PC-3 (cell line): ENCODE measurements at regions not wholly inside any gene's neighbourhood (a gene's known extent, or its start where the extent isn't known, plus 50 kb on each side); places are given as distances from the start of the nearest gene placed in this dataset.

Experiments used
- ATAC-seq: fragments of 200-7000 bp; cut with Tn5 transposase; 2 replicates; pipeline ENCODE4 v1.9.1; 2020; ENCODE audit warnings: mild to moderate bottlenecking, moderate library complexity
- BruUV-seq: library from RNA; stranded (reverse); fragments of 400-500 nt; replicated peaks from 2 replicates; lab custom pipeline; 2021; lab: Mats Ljungman, UMichigan
- CTCF ChIA-PET: fragments of 300-600 bp; sonication (Branson Sonifier 250); formaldehyde crosslinking; loops from one replicate; lab custom pipeline; 2022; ENCODE audit warnings: antibody characterized with exemption; lab: Charles Lee
- POLR2A ChIA-PET: fragments of 300-600 bp; sonication (Branson Sonifier 250); formaldehyde crosslinking; loops from one replicate; lab custom pipeline; 2022; ENCODE audit warnings: antibody characterized with exemption; ENCODE audit not compliant: unreplicated experiment; lab: Charles Lee
- DNase-seq: peaks from one replicate; pipeline ENCODE4 v3.0.0-alpha.2; 2015
- H2AFZ ChIP-seq: fragments of 300-600 bp; sonication (generic); 2 replicates; pipeline ENCODE4 v1.6.0; 2016; ENCODE audit warnings: antibody characterized with exemption, low read length
- H3F3A ChIP-seq: fragments of 300-600 bp; sonication (generic); one replicate; pipeline ENCODE4 v1.6.0; 2017; ENCODE audit warnings: antibody characterized with exemption, low read length, control low read depth, mild to moderate bottlenecking; ENCODE audit not compliant: unreplicated experiment
- H3K27ac ChIP-seq: fragments of 300-600 bp; sonication (generic); 2 replicates; pipeline ENCODE4 v1.5.1; 2016; ENCODE audit warnings: mild to moderate bottlenecking, low read length
- H3K27me3 ChIP-seq: fragments of 300-600 bp; sonication (generic); 2 replicates; pipeline ENCODE4 v1.6.1; 2016; ENCODE audit warnings: low read length, mixed read lengths
- H3K36me3 ChIP-seq: fragments of 300-600 bp; sonication (generic); 2 replicates; pipeline ENCODE4 v1.6.1; 2016; ENCODE audit warnings: low read depth, mixed run types, low read length, mixed read lengths
- H3K4me1 ChIP-seq: fragments of 300-600 bp; sonication (generic); 2 replicates; pipeline ENCODE4 v1.5.1; 2016; ENCODE audit warnings: low read length; ENCODE audit not compliant: insufficient read depth
- H3K4me2 ChIP-seq: fragments of 300-600 bp; sonication (generic); 2 replicates; pipeline ENCODE4 v1.6.0; 2016; ENCODE audit warnings: low read length
- H3K4me3 ChIP-seq: fragments of 300-600 bp; sonication (generic); 2 replicates; pipeline ENCODE4 v1.5.1; 2016; ENCODE audit warnings: mild to moderate bottlenecking, low read length, mixed read lengths
- H3K79me2 ChIP-seq: fragments of 300-600 bp; sonication (generic); 2 replicates; pipeline ENCODE4 v1.6.1; 2017; ENCODE audit warnings: low read length, mixed read lengths
- H3K9ac ChIP-seq: fragments of 300-600 bp; sonication (generic); 2 replicates; pipeline ENCODE4 v1.6.0; 2016; ENCODE audit warnings: mild to moderate bottlenecking, low read length
- H3K9me2 ChIP-seq: fragments of 300-600 bp; sonication (generic); replicated peaks from 2 replicates; pipeline ENCODE4 v1.6.1; 2016; ENCODE audit warnings: mixed run types, low read length, mixed read lengths
- H3K9me3 ChIP-seq: fragments of 300-600 bp; sonication (generic); 2 replicates; pipeline ENCODE4 v1.6.1; 2016; ENCODE audit warnings: low read length, mixed read lengths
- H4K20me1 ChIP-seq: fragments of 300-600 bp; sonication (generic); 2 replicates; pipeline ENCODE4 v1.6.1; 2016; ENCODE audit warnings: low read length, mixed read lengths
- CTCF ChIP-seq: fragments of 300-600 bp; sonication (generic); conservative IDR thresholded peaks from 2 replicates; pipeline ENCODE4 v1.5.1; 2017; ENCODE audit warnings: antibody characterized with exemption, low read depth, mild to moderate bottlenecking, low read length
- EZH2 ChIP-seq: fragments of 300-600 bp; sonication (generic); IDR thresholded peaks from one replicate; pipeline ENCODE4 v1.6.1; 2017; ENCODE audit warnings: antibody characterized with exemption, mild to moderate bottlenecking, low read length; ENCODE audit not compliant: unreplicated experiment
- EZH2phosphoT487 ChIP-seq: fragments of 300-600 bp; sonication (generic); IDR thresholded peaks from 2 replicates; pipeline ENCODE4 v1.6.1; 2018; ENCODE audit warnings: mild to moderate bottlenecking, antibody characterized with exemption, low read length, borderline replicate concordance
- intact Hi-C: fragments of 100-400 bp; cut with micrococcal nuclease; formaldehyde crosslinking; loops from 2 replicates; pipeline ENCODE4 v1.9.0; 2023

GRCh38 chrX:92232182-92232581 is 453.0 kb downstream of the PCDH11X start:
- no peak overlapping the region for H2AFZ ChIP-seq
- no TSS peak for BruUV-seq
- intact Hi-C loops = loop anchor here (10.0 kb wide), 1 partner anchor 543 kb away; no protein-coding TSS in a partner anchor
- H3K4me3 ChIP-seq = no peak overlapping the region
- no peaks in the 10 kb centered on the region for H3K79me2 ChIP-seq
- ChIA-PET CTCF (no interaction called here), POLR2A (no interaction called here)
- no peaks in the 10 kb centered on the region for H3K4me1 ChIP-seq
- H4K20me1 ChIP-seq = no peaks in the 10 kb centered on the region
- TF ChIP-seq CTCF = peak; percentile 62
- no peak for TF ChIP-seq EZH2
- TF ChIP-seq EZH2phosphoT487 = no peak
- DNase-seq = peak; percentile 36
- H3K27me3 ChIP-seq = no peaks in the 10 kb centered on the region
- no peaks in the 10 kb centered on the region for H3F3A ChIP-seq
- no peak overlapping the region for H3K4me2 ChIP-seq
- H3K9ac ChIP-seq = no peak overlapping the region
- no peaks in the 10 kb centered on the region for H3K36me3 ChIP-seq
- no peaks in the 10 kb centered on the region for H3K9me2 ChIP-seq
- H3K27ac ChIP-seq = no peak overlapping the region
- H3K9me3 ChIP-seq = no peaks in the 10 kb centered on the region
- peak; percentile 55 for ATAC-seq

GRCh38 chrX:92241249-92241648 is 462.1 kb downstream of the PCDH11X start:
- BruUV-seq = no TSS peak
- CTCF ChIA-PET = no interaction called here
- intact Hi-C loops = no loop called here

More at GRCh38 chrX:92241249-92241648, 462.1 kb downstream of the PCDH11X start:
- no peaks in the 10 kb centered on the region for H3K27me3 ChIP-seq
- H3K9ac ChIP-seq = no peak overlapping the region
- no peak overlapping the region for H3K27ac ChIP-seq
- H2AFZ ChIP-seq = no peak overlapping the region
- H3F3A ChIP-seq = no peaks in the 10 kb centered on the region
- POLR2A ChIA-PET = no interaction called here
- H3K9me2 ChIP-seq = no peaks in the 10 kb centered on the region
- no peaks in the 10 kb centered on the region for H3K9me3 ChIP-seq
- H3K4me1 ChIP-seq = peaks cover 6% of the 10 kb centered on the region; the same call in 1 of the 2 replicates
- DNase-seq = peak; percentile 42
- TF ChIP-seq EZH2 = no peak
- no peak for TF ChIP-seq EZH2phosphoT487
- TF ChIP-seq CTCF = no peak
- no peaks in the 10 kb centered on the region for H4K20me1 ChIP-seq
- H3K36me3 ChIP-seq = no peaks in the 10 kb centered on the region
- ATAC-seq = peak; percentile 50
- H3K4me2 ChIP-seq = 0 out of 2 replicates have a peak overlapping the region, but pooled peaks have one; percentile 18
- no peak overlapping the region for H3K4me3 ChIP-seq
- no peaks in the 10 kb centered on the region for H3K79me2 ChIP-seq
